Heart left ventricle (tissue), 16 donors: ENCODE measurements at regions not wholly inside any gene's neighbourhood (a gene's known extent, or its start where the extent isn't known, plus 50 kb on each side); places are given as distances from the start of the nearest gene placed in this dataset.

Source experiments
- ATAC-seq, 4 donors: fragments of 200-7000 bp; cut with Tn5 transposase; one replicate each; pipeline ENCODE4 v1.9.1; 2020 to 2022; ENCODE audit warnings: moderate library complexity in 4 of 4, mild to moderate bottlenecking in 3 of 4, moderate number of reproducible peaks in 1 of 4
- DNase-seq, 5 donors: peaks; one replicate each; pipeline ENCODE4 v3.0.0-alpha.2; 2020
- H3K27ac ChIP-seq, 12 donors: fragments of 200-600 bp; sonication (generic) in 4 of 12; one replicate each; pipeline versions ENCODE4 v1.5.0 to v1.8.0; 2016 to 2022; ENCODE audit warnings: mild to moderate bottlenecking in 2 of 12
- H3K27me3 ChIP-seq, 9 donors: fragments of 200-600 bp; sonication (generic) in 2 of 9; one replicate each; pipeline versions ENCODE4 v1.5.1 to v1.8.0; 2016 to 2022; ENCODE audit warnings: mild to moderate bottlenecking in 3 of 9
- H3K36me3 ChIP-seq, 9 donors: fragments of 200-600 bp; sonication (generic) in 2 of 9; one replicate each; pipeline versions ENCODE4 v1.5.0 to v1.8.0; 2018 to 2022; ENCODE audit warnings: mild to moderate bottlenecking in 2 of 9
- H3K4me1 ChIP-seq, 12 donors: fragments of 200-600 bp; sonication (generic) in 4 of 12; one replicate each; pipeline versions ENCODE4 v1.5.0 to v1.8.0; 2016 to 2022; ENCODE audit warnings: mild to moderate bottlenecking in 3 of 12
- H3K4me3 ChIP-seq, 12 donors: fragments of 200-600 bp; sonication (generic) in 4 of 12; one replicate each; pipeline versions ENCODE4 v1.5.0 to v1.8.0; 2017 to 2022; ENCODE audit warnings: mild to moderate bottlenecking in 9 of 12, moderate library complexity in 4 of 12
- H3K9me3 ChIP-seq, 12 donors: fragments of 200-600 bp; sonication (generic) in 4 of 12; one replicate each; pipeline versions ENCODE4 v1.5.0 to v1.8.0; 2016 to 2022; ENCODE audit warnings: mild to moderate bottlenecking in 1 of 12
- CTCF ChIP-seq, 12 donors: fragments of 200-600 bp; sonication (generic) in 4 of 12; IDR thresholded peaks; one replicate each; pipeline versions ENCODE4 v1.5.0 to v1.8.0; 2018 to 2022; ENCODE audit warnings: antibody characterized with exemption in 12 of 12, mild to moderate bottlenecking in 5 of 12
- POLR2A ChIP-seq, 2 donors: fragments of 450-650 bp; IDR thresholded peaks; one replicate each; pipeline ENCODE4 v1.6.1; 2017; ENCODE audit warnings: antibody characterized with exemption in 2 of 2, mild to moderate bottlenecking in 2 of 2, moderate library complexity in 2 of 2
- WGBS, 4 donors: extraction: QIAGEN DNeasy Blood & Tissue Kit in 2 of 4; methylation state at CpG; one replicate each; pipeline versions ENCODE4 v1.1.5 to v1.1.7; 2013 to 2018; 5-methylcytosine and 5-hydroxymethylcytosine counted together
- intact Hi-C, 10 donors: fragments of 100-400 bp; cut with DNase I; formaldehyde crosslinking; loops; one replicate each; pipeline versions ENCODE4 v1.11.1 to v1.14.2; 2022
- donor health status: ischemic (EF 13 %, LVEDD 7.1; RV severe dilation, severe dysfunction).
- donor health status: healthy with polysubstance abuse.
- donor health status: DM: no; HTN: yes; CAD: no.
- donor health status: DM: no; HTN: no; CAD: no.
- donor health status: ischemic (EF 25% LVEDD 6.9; RV normal size, moderate dysfunction).
- donor health status: ischemic (EF 25% LVEDD 5.7; RV mildly dilated, moderate dysfunction).
- donor health status: healthy.
- donor health status: DM: yes; HTN: yes; CAD: no.
- donor health status: ischemic (EF 35%, LVEDD 5.7; RV mildly dilated, moderate dysfunction).
- donor health status: nonischemic (EF 11% LVEDD 7.7; RV severe dilation, severe dysfunction).
- donor health status: DM: yes; HTN: yes; CAD: no.
- donor health status: PGD.
- donor health status: ischemic (EF 29% LVEDD 5.4; RV normal size, mild dysfunction).
- donor health status: nonischemic (EF 23%, LVEDD 6.1; RV moderate dilation, normal function).

DNA sequence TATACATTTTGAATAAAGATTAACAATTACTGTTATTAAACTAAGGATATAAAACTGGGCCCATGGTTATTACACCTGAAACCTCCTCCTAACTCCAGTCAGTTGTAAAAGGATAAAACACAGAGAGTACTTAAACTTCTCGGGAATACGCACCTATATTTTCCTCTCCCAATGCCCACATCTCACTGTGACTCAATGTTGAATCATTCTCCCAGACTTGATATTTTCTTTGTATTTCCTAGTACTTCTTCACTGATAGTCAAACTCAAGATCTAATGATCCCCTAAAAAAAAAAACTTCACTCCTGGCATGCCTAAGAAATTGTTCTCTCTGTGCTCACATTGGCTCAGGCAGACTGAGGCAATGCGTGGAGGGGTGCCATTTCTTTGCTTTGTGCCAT, 212.5 kb upstream of the DKK2 start:
- Histone ChIP-seq H3K27me3 (no peaks in the 10 kb centered on the region), H3K4me1 (no peaks in the 10 kb centered on the region), H3K27ac (peak overlapping the region in 1 of 12 donors; percentile 29), H3K9me3 (no peaks in the 10 kb centered on the region), H3K4me3 (no peak overlapping the region), H3K36me3 (no peaks in the 10 kb centered on the region)
- DNase-seq = no peak
- no peak for ATAC-seq
- TF ChIP-seq POLR2A (IDR thresholded peaks at IDR 0.05) = no peak
- no peak for TF ChIP-seq CTCF (IDR thresholded peaks at IDR 0.05)
- intact Hi-C loops = no loop called here
- WGBS, 4 donors = 61 to 77% (median 64%) methylated on average over 3 of the region's 3 CpGs

- H3K27ac ChIP-seq = peak overlapping the region in 1 of 12 donors; percentile 29
- 25 to 44% (median 32%) methylated on average over 1 of the region's 1 CpG for WGBS, 4 donors
- TF ChIP-seq POLR2A (IDR thresholded peaks at IDR 0.05) = no peak
- TF ChIP-seq CTCF (IDR thresholded peaks at IDR 0.05) = no peak
Observed at GRCh38 chr4:107247738-107248137, 211.6 kb upstream of the DKK2 start.

GRCh38 chr4:107246761-107247160, 210.6 kb upstream of the DKK2 start:
- no peak for ATAC-seq
- no peaks in the 10 kb centered on the region for H3K27me3 ChIP-seq
- TF ChIP-seq CTCF (IDR thresholded peaks at IDR 0.05) (no peak), POLR2A (IDR thresholded peaks at IDR 0.05) (no peak)
- WGBS, 4 donors = 83 to 91% (median 86%) methylated on average over 1 of the region's 1 CpG
- no peaks in the 10 kb centered on the region for H3K36me3 ChIP-seq
- H3K4me1 ChIP-seq = no peaks in the 10 kb centered on the region
- H3K9me3 ChIP-seq = no peaks in the 10 kb centered on the region
- no peak for DNase-seq
- H3K27ac ChIP-seq = no peak overlapping the region
- intact Hi-C loops = no loop called here
- H3K4me3 ChIP-seq = no peak overlapping the region

More at GRCh38 chr4:107247738-107248137, 211.6 kb upstream of the DKK2 start:
- Histone ChIP-seq H3K4me1 (no peaks in the 10 kb centered on the region), H3K36me3 (no peaks in the 10 kb centered on the region), H3K4me3 (no peak overlapping the region), H3K9me3 (no peaks in the 10 kb centered on the region), H3K27me3 (no peaks in the 10 kb centered on the region)
- ATAC-seq (no peak), DNase-seq (no peak)
- intact Hi-C loops = no loop called here

GRCh38 chr4:107243141-107243781, 207.1 kb upstream of the DKK2 start:
- Histone ChIP-seq H3K27me3 (no peaks in the 10 kb centered on the region), H3K4me3 (no peak overlapping the region), H3K9me3 (no peaks in the 10 kb centered on the region), H3K27ac (no peak overlapping the region), H3K4me1 (no peaks in the 10 kb centered on the region), H3K36me3 (no peaks in the 10 kb centered on the region)
- DNase-seq (no peak), ATAC-seq (no peak)
- intact Hi-C loops = no loop called here
- WGBS, 4 donors = 55 to 61% (median 58%) methylated on average over 4 of the region's 4 CpGs
- TF ChIP-seq POLR2A (IDR thresholded peaks at IDR 0.05) (no peak), CTCF (IDR thresholded peaks at IDR 0.05) (no peak)
